ENCODE measurements at regions not wholly inside any gene's neighbourhood (a gene's known extent, or its start where the extent isn't known, plus 50 kb on each side); places are given as distances from the start of the nearest gene placed in this dataset.

GRCh38 chr11:96621161-96621560 is 231.3 kb downstream of the JRKL start:
- TF ChIP-seq, protein P1, sequence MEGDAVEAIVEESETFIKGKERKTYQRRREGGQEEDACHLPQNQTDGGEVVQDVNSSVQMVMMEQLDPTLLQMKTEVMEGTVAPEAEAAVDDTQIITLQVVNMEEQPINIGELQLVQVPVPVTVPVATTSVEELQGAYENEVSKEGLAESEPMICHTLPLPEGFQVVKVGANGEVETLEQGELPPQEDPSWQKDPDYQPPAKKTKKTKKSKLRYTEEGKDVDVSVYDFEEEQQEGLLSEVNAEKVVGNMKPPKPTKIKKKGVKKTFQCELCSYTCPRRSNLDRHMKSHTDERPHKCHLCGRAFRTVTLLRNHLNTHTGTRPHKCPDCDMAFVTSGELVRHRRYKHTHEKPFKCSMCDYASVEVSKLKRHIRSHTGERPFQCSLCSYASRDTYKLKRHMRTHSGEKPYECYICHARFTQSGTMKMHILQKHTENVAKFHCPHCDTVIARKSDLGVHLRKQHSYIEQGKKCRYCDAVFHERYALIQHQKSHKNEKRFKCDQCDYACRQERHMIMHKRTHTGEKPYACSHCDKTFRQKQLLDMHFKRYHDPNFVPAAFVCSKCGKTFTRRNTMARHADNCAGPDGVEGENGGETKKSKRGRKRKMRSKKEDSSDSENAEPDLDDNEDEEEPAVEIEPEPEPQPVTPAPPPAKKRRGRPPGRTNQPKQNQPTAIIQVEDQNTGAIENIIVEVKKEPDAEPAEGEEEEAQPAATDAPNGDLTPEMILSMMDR (IDR thresholded peaks at IDR 0.05) = no peak
- TF ChIP-seq POLR2A (IDR thresholded peaks at IDR 0.05) = no peak

Data from esophagus squamous epithelium (tissue), 4 donors.